SK-N-SH (cell line): ENCODE measurements at regions not wholly inside any gene's neighbourhood (a gene's known extent, or its start where the extent isn't known, plus 50 kb on each side); places are given as distances from the start of the nearest gene placed in this dataset.

Source experiments
- CTCF ChIA-PET: fragments of 300-600, 350-600 bp; formaldehyde crosslinking; extraction: SDS; loops from one replicate; lab custom pipeline; 2021; lab: Yijun Ruan, JAX
- POLR2A ChIA-PET: fragments of 350-600 bp; sonication (Branson Sonifier 250); formaldehyde crosslinking; extraction: SDS; loops from one replicate; lab custom pipeline; 2020; ENCODE audit warnings: antibody characterized with exemption, inconsistent platforms; lab: Yijun Ruan, JAX
- DNase-seq: peaks from one replicate; pipeline ENCODE4 v3.0.0; 2012
- H2AFZ ChIP-seq: fragments of 200-600 bp; sonication (generic); 2 replicates; pipeline ENCODE4 v1.8.1; 2016; ENCODE audit warnings: antibody characterized with exemption, mild to moderate bottlenecking, low read depth
- H3F3A ChIP-seq: fragments of 200-600 bp; sonication (generic); replicated peaks from 2 replicates; pipeline ENCODE3; 2016; ENCODE audit warnings: antibody characterized with exemption, mild to moderate bottlenecking; ENCODE audit not compliant: insufficient read depth
- H3K27ac ChIP-seq, 2 experiments: fragments of 200-500 bp in 1 of 2; fragments of 200-600 bp in 1 of 2; sonication (Bioruptor generic) in 1 of 2; sonication (generic), shearing (Covaris generic) in 1 of 2; 2 replicates each; pipeline versions ENCODE4 v1.5.1 to v1.6.1; 2014 to 2016; ENCODE audit warnings: low read depth in 2 of 2, inconsistent platforms in 1 of 2, low read length in 1 of 2, mild to moderate bottlenecking in 1 of 2, mixed read lengths in 1 of 2
- H3K27me3 ChIP-seq: fragments of 200-600 bp; sonication (generic), shearing (Covaris generic); 2 replicates; pipeline ENCODE4 v1.6.1; 2016; ENCODE audit warnings: mixed run types; ENCODE audit not compliant: insufficient read depth
- H3K36me3 ChIP-seq, 2 experiments: fragments of 200-500 bp in 1 of 2; fragments of 200-600 bp in 1 of 2; sonication (Bioruptor generic) in 1 of 2; sonication (generic) in 1 of 2; replicated peaks in 1 of 2; 2 replicates each; pipeline versions ENCODE3 to v1.5.1; 2014 to 2016; ENCODE audit warnings: low read length in 1 of 2, mild to moderate bottlenecking in 1 of 2; ENCODE audit not compliant: insufficient read depth in 2 of 2, control insufficient read depth in 1 of 2
- H3K4me1 ChIP-seq, 2 experiments: fragments of 200-500 bp in 1 of 2; fragments of 200-600 bp in 1 of 2; sonication (Bioruptor generic) in 1 of 2; sonication (generic), shearing (Covaris generic) in 1 of 2; 2 replicates each; pipeline versions ENCODE4 v1.5.1 to v1.6.1; 2014 to 2016; ENCODE audit warnings: low read depth in 1 of 2, low read length in 1 of 2, mixed run types in 1 of 2; ENCODE audit not compliant: insufficient read depth in 2 of 2, control insufficient read depth in 1 of 2
- H3K4me2 ChIP-seq: fragments of 200-600 bp; sonication (generic), shearing (Covaris generic); 2 replicates; pipeline ENCODE4 v1.6.1; 2017; ENCODE audit warnings: mixed run types
- H3K4me3 ChIP-seq, 2 experiments: fragments of 200-500 bp in 1 of 2; fragments of 200-600 bp in 1 of 2; sonication (Bioruptor generic) in 1 of 2; sonication (generic), shearing (Covaris generic) in 1 of 2; 2 replicates each; pipeline versions ENCODE4 v1.5.1 to v1.8.1; 2014 to 2016; ENCODE audit warnings: low read depth in 2 of 2, inconsistent platforms in 1 of 2, low read length in 1 of 2, mild to moderate bottlenecking in 1 of 2, mixed read lengths in 1 of 2, moderate library complexity in 1 of 2
- H3K79me2 ChIP-seq: fragments of 200-600 bp; sonication (generic); 2 replicates; pipeline ENCODE4 v1.8.1; 2017; ENCODE audit warnings: mild to moderate bottlenecking; ENCODE audit not compliant: insufficient read depth
- H3K9ac ChIP-seq: fragments of 200-600 bp; sonication (generic); 2 replicates; pipeline ENCODE4 v1.6.1; 2017; ENCODE audit warnings: mixed run types
- H3K9me2 ChIP-seq: fragments of 200-600 bp; sonication (generic); 2 replicates; pipeline ENCODE4 v1.6.1; 2017; ENCODE audit warnings: mixed run types
- H3K9me3 ChIP-seq: fragments of 200-600 bp; sonication (generic); 2 replicates; pipeline ENCODE4 v1.6.1; 2017; ENCODE audit warnings: mixed run types, mild to moderate bottlenecking, moderate library complexity
- H4K20me1 ChIP-seq: fragments of 200-600 bp; sonication (generic); 2 replicates; pipeline ENCODE4 v1.6.1; 2017; ENCODE audit warnings: mild to moderate bottlenecking, mixed run types; ENCODE audit not compliant: insufficient read depth
- CTCF ChIP-seq: fragments of 200-600 bp; sonication (generic); IDR thresholded peaks from 2 replicates; pipeline ENCODE4 v1.6.1; 2017; ENCODE audit warnings: antibody characterized with exemption, mild to moderate bottlenecking, moderate library complexity
- EP300 ChIP-seq, 2 experiments: IDR thresholded peaks; 2 replicates each; pipeline versions ENCODE4 v1.4.0 to v1.6.1; 2012; ENCODE audit warnings: borderline replicate concordance in 1 of 2, low read depth in 1 of 2, low read length in 1 of 2
- FOSL2 ChIP-seq: IDR thresholded peaks from 2 replicates; pipeline ENCODE4 v1.4.0; 2012; ENCODE audit warnings: low read depth, mild to moderate bottlenecking, moderate library complexity, borderline replicate concordance
- FOXJ3 ChIP-seq: sonication (generic); formaldehyde crosslinking; IDR thresholded peaks from 2 replicates; pipeline ENCODE4 v1.5.1; 2020; ENCODE audit warnings: mild to moderate bottlenecking, missing genetic modification reagents
- GABPA ChIP-seq: IDR thresholded peaks from 2 replicates; pipeline ENCODE4 v1.4.0; 2012; ENCODE audit warnings: low read depth, mild to moderate bottlenecking
- GATA2 ChIP-seq: sonication (generic); formaldehyde crosslinking; IDR thresholded peaks from 2 replicates; pipeline ENCODE4 v1.5.0; 2020; ENCODE audit warnings: mild to moderate bottlenecking, missing genetic modification reagents
- JUND ChIP-seq: IDR thresholded peaks from 2 replicates; pipeline ENCODE4 v1.4.0; 2012
- NFIC ChIP-seq: IDR thresholded peaks from 2 replicates; pipeline ENCODE4 v1.4.0; 2012; ENCODE audit warnings: borderline replicate concordance
- NRF1 ChIP-seq: IDR thresholded peaks from 2 replicates; pipeline ENCODE4 v1.6.1; 2012; ENCODE audit warnings: low read depth, mild to moderate bottlenecking, low read length
- PBX3 ChIP-seq: IDR thresholded peaks from 2 replicates; pipeline ENCODE4; 2012
- POLR2AphosphoS5 ChIP-seq: IDR thresholded peaks from 2 replicates; pipeline ENCODE4 v1.6.1; 2012; ENCODE audit warnings: low read depth, low read length
- RFX5 ChIP-seq: IDR thresholded peaks from 2 replicates; pipeline ENCODE4 v1.6.1; 2012; ENCODE audit warnings: mild to moderate bottlenecking, improper control_type of control experiment, low read length
- SIN3A ChIP-seq: IDR thresholded peaks from 2 replicates; pipeline ENCODE4 v1.6.1; 2012; ENCODE audit warnings: low read depth, mild to moderate bottlenecking, low read length, moderate library complexity, borderline replicate concordance
- SMC3 ChIP-seq: IDR thresholded peaks from 2 replicates; pipeline ENCODE4 v1.6.1; 2012; ENCODE audit warnings: low read depth, low read length, improper control_type of control experiment
- TCF12 ChIP-seq: IDR thresholded peaks from 2 replicates; pipeline ENCODE4 v1.4.0; 2012
- USF2 ChIP-seq: fragments of 150-350 bp; IDR thresholded peaks from 2 replicates; pipeline ENCODE4 v1.6.1; 2017; ENCODE audit warnings: antibody characterized with exemption, low read length, low read depth, borderline replicate concordance
- YY1 ChIP-seq: IDR thresholded peaks from 2 replicates; pipeline ENCODE4 v1.4.0; 2012; ENCODE audit warnings: low read depth, mild to moderate bottlenecking
- small RNA-seq, 7 experiments: library from RNA; depleted of rRNA; stranded (forward); fragments of <200 nt; gene quantifications; one replicate each; pipeline ENCODE3, GENCODE V24; 2012

GRCh38 chr5:129406440-129406839, 53.7 kb upstream of the ADAMTS19 start:
- POLR2A ChIA-PET: no interaction called here
- no peaks in the 10 kb centered on the region for H3K9me3 ChIP-seq
- H3K27ac ChIP-seq: no peak overlapping the region
- no peaks in the 10 kb centered on the region for H3K4me1 ChIP-seq
- H3K9ac ChIP-seq: no peak overlapping the region
- no peak overlapping the region for H3K4me2 ChIP-seq
- no peaks in the 10 kb centered on the region for H3F3A ChIP-seq
- no peaks in the 10 kb centered on the region for H3K27me3 ChIP-seq
- no peaks in the 10 kb centered on the region for H3K36me3 ChIP-seq
- no peak overlapping the region for H2AFZ ChIP-seq
- TF ChIP-seq SMC3: no peak
- TF ChIP-seq POLR2AphosphoS5: no peak
- no peak for TF ChIP-seq NRF1
- TF ChIP-seq FOSL2: no peak
- TF ChIP-seq SIN3A: no peak
- TF ChIP-seq FOXJ3 (CRISPR knock-in tag): no peak
- no peak for TF ChIP-seq GATA2 (CRISPR knock-in tag)
- no peak for TF ChIP-seq PBX3
- no peak for TF ChIP-seq GABPA
- TF ChIP-seq JUND: no peak
- TF ChIP-seq YY1: no peak
- no peak for TF ChIP-seq USF2
- TF ChIP-seq RFX5: no peak
- no peak for TF ChIP-seq NFIC
- no peak for TF ChIP-seq EP300 (IDR thresholded peaks at IDR 0.05; ENCODE audit: borderline replicate concordance in 1 of 2, low read depth in 1 of 2, low read length in 1 of 2)
- TF ChIP-seq CTCF: no peak
- no peak for TF ChIP-seq TCF12
- TF ChIP-seq, all 33 proteins: peak for 0
- H3K4me3 ChIP-seq: no peak overlapping the region
- H3K9me2 ChIP-seq: no peaks in the 10 kb centered on the region
- CTCF ChIA-PET: no interaction called here
- no peaks in the 10 kb centered on the region for H4K20me1 ChIP-seq
- no peak for DNase-seq
- no peaks in the 10 kb centered on the region for H3K79me2 ChIP-seq

Small RNA genes in the stretch of these regions (small RNA-seq; reads per million reads assigned to genes)
- 0 to 0.13 (median 0) reads per million in 7 experiments for gene MIR4460
